GM12878 (cell line): ENCODE measurements at regions not wholly inside any gene's neighbourhood (a gene's known extent, or its start where the extent isn't known, plus 50 kb on each side); places are given as distances from the start of the nearest gene placed in this dataset.

ENCODE experiments used
- ATAC-seq: fragments of 200-7000 bp; cut with Tn5 transposase; 3 replicates; pipeline ENCODE4 v1.9.1; 2020; ENCODE audit warnings: mild to moderate bottlenecking, moderate library complexity
- BruUV-seq: library from RNA; stranded (reverse); fragments of 400-500 nt; replicated peaks from 2 replicates; lab custom pipeline; 2021; lab: Mats Ljungman, UMichigan
- CTCF ChIA-PET: fragments of 300-600 bp; sonication (Branson Sonifier 250); formaldehyde crosslinking; extraction: SDS; loops from one replicate; lab custom pipeline; 2021; ENCODE audit warnings: inconsistent platforms; lab: Yijun Ruan, JAX
- POLR2A ChIA-PET: fragments of 350-600 bp; formaldehyde crosslinking; extraction: SDS; loops from one replicate; lab custom pipeline; 2021; ENCODE audit warnings: inconsistent platforms; lab: Charles Lee
- RAD21 ChIA-PET: fragments of 300-600 bp; sonication (Branson Sonifier 250); formaldehyde crosslinking; loops from one replicate; lab custom pipeline; 2023; ENCODE audit warnings: antibody characterized with exemption; ENCODE audit not compliant: unreplicated experiment; lab: Charles Lee
- SMC1A ChIA-PET: fragments of 300-600 bp; sonication (Branson Sonifier 250); formaldehyde crosslinking; loops from one replicate; lab custom pipeline; 2023; ENCODE audit not compliant: unreplicated experiment, uncharacterized antibody; lab: Charles Lee
- DNase-seq: peaks from one replicate; pipeline ENCODE4 v3.0.0-alpha.2; 2011; ENCODE audit warnings: low read depth, low spot score
- FAIRE-seq: peaks from 3 replicates; lab custom pipeline; 2011; peaks lifted over from hg19 to GRCh38; lab: Jason Lieb, UNC
- H2AFZ ChIP-seq: 2 replicates; pipeline ENCODE4 v1.6.0; 2011; ENCODE audit warnings: low read depth, low read length, control low read depth; ENCODE audit not compliant: control insufficient read depth
- H3K27ac ChIP-seq: 2 replicates; pipeline ENCODE4 v1.5.1; 2011; ENCODE audit warnings: control low read depth; ENCODE audit not compliant: control insufficient read depth, insufficient read depth
- H3K27me3 ChIP-seq, 2 experiments: replicated peaks in 1 of 2; 2 replicates each; pipeline versions ENCODE4 v1.6.0 to v1.6.1; 2011; ENCODE audit warnings: low read length in 1 of 2; ENCODE audit not compliant: control insufficient read depth in 2 of 2, insufficient read depth in 2 of 2
- H3K36me3 ChIP-seq, 2 experiments: 2 replicates each; pipeline ENCODE4 v1.5.1; 2011; ENCODE audit warnings: low read length in 1 of 2; ENCODE audit not compliant: control insufficient read depth in 2 of 2, insufficient read depth in 2 of 2
- H3K4me1 ChIP-seq: 2 replicates; pipeline ENCODE4 v1.6.1; 2011; ENCODE audit warnings: mild to moderate bottlenecking, low read length, moderate library complexity, mixed read lengths; ENCODE audit not compliant: control insufficient read depth, insufficient read depth
- H3K4me2 ChIP-seq: 2 replicates; pipeline ENCODE4 v1.6.0; 2011; ENCODE audit warnings: control low read depth; ENCODE audit not compliant: control insufficient read depth, insufficient read depth
- H3K4me3 ChIP-seq: fragments of 200-600 bp; sonication (generic); 2 replicates; pipeline ENCODE4 v1.5.1; 2016
- H3K79me2 ChIP-seq: 2 replicates; pipeline ENCODE4 v1.6.0; 2011; ENCODE audit warnings: low read length; ENCODE audit not compliant: control insufficient read depth, insufficient read depth
- H3K9ac ChIP-seq: 2 replicates; pipeline ENCODE4 v1.8.0; 2011; ENCODE audit warnings: low read length, control low read depth, mixed read lengths; ENCODE audit not compliant: control insufficient read depth, insufficient read depth
- H3K9me3 ChIP-seq: replicated peaks from 3 replicates; pipeline ENCODE4 v1.5.1; 2011; ENCODE audit warnings: mild to moderate bottlenecking, low read length; ENCODE audit not compliant: control insufficient read depth, insufficient read depth
- H4K20me1 ChIP-seq: 2 replicates; pipeline ENCODE4 v1.6.0; 2011; ENCODE audit not compliant: control insufficient read depth, insufficient read depth
- ASH2L ChIP-seq: fragments of 300-600, 200-600 bp; sonication (generic); IDR thresholded peaks from 2 replicates; pipeline ENCODE4 v1.6.1; 2017; ENCODE audit warnings: low read depth, mild to moderate bottlenecking, borderline replicate concordance
- E2F4 ChIP-seq: IDR thresholded peaks from 2 replicates; pipeline ENCODE4 v1.6.1; 2012; ENCODE audit warnings: low read depth, low read length, improper control_type of control experiment
- HDAC2 ChIP-seq: fragments of 200-600 bp; sonication (generic); IDR thresholded peaks from 2 replicates; pipeline ENCODE4 v1.6.1; 2017
- HSF1 ChIP-seq: fragments of 150-350 bp; IDR thresholded peaks from 2 replicates; pipeline ENCODE4 v1.6.1; 2014; ENCODE audit warnings: mild to moderate bottlenecking, low read depth, low read length
- IRF4 ChIP-seq: IDR thresholded peaks from 2 replicates; pipeline ENCODE4 v1.6.1; 2011; ENCODE audit warnings: low read depth, low read length
- MLLT1 ChIP-seq: fragments of 450-650 bp; IDR thresholded peaks from 2 replicates; pipeline ENCODE4 v1.6.1; 2016; ENCODE audit warnings: mild to moderate bottlenecking
- NR2C1 ChIP-seq: fragments of 450-650 bp; IDR thresholded peaks from 2 replicates; pipeline ENCODE4 v1.6.1; 2017; ENCODE audit warnings: antibody characterized with exemption, mild to moderate bottlenecking, moderate library complexity
- PAX8 ChIP-seq: fragments of 450-650 bp; IDR thresholded peaks from 2 replicates; pipeline ENCODE4 v1.6.1; 2017; ENCODE audit warnings: mild to moderate bottlenecking, moderate library complexity
- RBBP5 ChIP-seq: fragments of 200-600 bp; sonication (generic); conservative IDR thresholded peaks from 2 replicates; pipeline ENCODE4 v1.6.1; 2016
- RFX5 ChIP-seq: IDR thresholded peaks from 2 replicates; pipeline ENCODE4 v1.6.1; 2011; ENCODE audit warnings: low read depth, low read length, improper control_type of control experiment
- SMARCA5 ChIP-seq: fragments of 450-650 bp; IDR thresholded peaks from 2 replicates; pipeline ENCODE4 v1.6.1; 2017; ENCODE audit warnings: mild to moderate bottlenecking
- TAF1 ChIP-seq: IDR thresholded peaks from 2 replicates; pipeline ENCODE4 v1.6.1; 2011; ENCODE audit warnings: mild to moderate bottlenecking, low read depth, low read length, borderline replicate concordance
- TCF3 ChIP-seq: IDR thresholded peaks from 2 replicates; pipeline ENCODE4 v1.6.1; 2012; ENCODE audit warnings: low read depth, mild to moderate bottlenecking, low read length, borderline replicate concordance; ENCODE audit not compliant: insufficient read depth
- ZBTB4 ChIP-seq: fragments of 450-650 bp; formaldehyde crosslinking; IDR thresholded peaks from 2 replicates; pipeline ENCODE4 v1.4.0; 2022; ENCODE audit warnings: mild to moderate bottlenecking, moderate library complexity
- WGBS: methylation state at CpG from one replicate; pipeline ENCODE4 v1.1.6; 2016; ENCODE audit warnings: low lambda C conversion rate; ENCODE audit not compliant: insufficient replicate concordance, insufficient coverage; ENCODE audit errors: missing lambda C conversion rate; 5-methylcytosine and 5-hydroxymethylcytosine counted together
- in situ Hi-C: fragments of 300-500 bp; cut with MboI; formaldehyde crosslinking; loops from 9 replicates; pipeline ENCODE4 v1.14.3; 2018; ENCODE audit warnings: mixed read lengths
- intact Hi-C: fragments of 100-400 bp; cut with micrococcal nuclease; formaldehyde crosslinking; loops from one replicate; pipeline ENCODE4 v1.14.2; 2022; ENCODE audit not compliant: unreplicated experiment
- TF ChIP-seq, protein P1 (sequence below): IDR thresholded peaks from 2 replicates; pipeline ENCODE4 v1.6.1; 2011; ENCODE audit warnings: low read depth, low read length, improper control_type of control experiment, borderline replicate concordance

DNA sequence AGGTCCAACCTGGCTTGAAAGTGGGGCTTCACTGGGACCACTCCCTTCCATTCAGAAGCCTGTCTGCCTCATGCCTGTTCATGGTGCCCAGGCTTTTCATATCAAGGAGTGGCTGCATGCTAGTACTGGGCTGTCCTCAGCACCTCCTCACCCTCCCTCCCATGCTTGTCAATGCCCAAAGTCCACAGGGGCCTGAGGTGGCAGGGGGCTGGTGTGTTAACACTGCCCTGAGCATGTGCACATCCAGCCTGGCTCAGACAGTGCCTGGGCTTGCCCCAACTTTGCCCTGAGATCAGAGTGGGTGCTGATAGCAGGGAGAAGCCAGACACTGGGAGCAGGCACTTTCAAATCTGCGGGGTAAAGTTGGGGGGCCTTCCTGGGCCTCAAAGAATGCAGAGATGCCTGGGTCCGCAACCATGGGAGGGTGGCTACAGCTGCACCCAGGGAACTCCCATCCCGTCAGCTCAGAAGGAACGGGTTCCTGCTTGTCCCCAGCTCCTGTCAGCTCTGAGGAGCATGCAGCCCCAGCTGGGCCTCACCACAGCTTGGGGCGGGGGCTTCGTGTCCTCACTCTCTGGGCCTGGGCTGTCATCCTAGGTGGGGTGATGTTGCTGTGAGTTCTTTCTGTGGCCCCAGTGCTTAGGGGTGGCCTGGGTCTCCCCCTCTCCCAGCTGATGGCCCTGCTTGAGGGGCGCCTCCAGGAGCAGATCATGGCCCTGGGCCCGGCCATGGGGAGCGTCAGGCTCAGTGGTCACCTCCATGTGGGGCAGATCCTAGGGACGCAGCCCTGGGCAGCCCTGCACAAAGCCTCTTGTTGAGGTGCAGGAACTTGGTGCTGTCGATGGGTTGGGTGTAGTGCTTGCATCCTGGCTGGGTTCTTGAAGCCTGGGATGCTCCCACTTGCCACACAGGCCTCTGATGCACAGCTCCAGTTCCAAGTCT is 830.6 kb upstream of the SLITRK5 start:
- no TSS peak for BruUV-seq
- RAD21 ChIA-PET, result no interaction called here
- ATAC-seq (no peak), FAIRE-seq (no peak), DNase-seq (no peak)
- 11% methylated on average over 11 of the region's 11 CpGs for WGBS
- Histone ChIP-seq H2AFZ (no peak overlapping the region), H3K36me3 (no peaks in the 10 kb centered on the region), H3K9me3 (no peaks in the 10 kb centered on the region; the same call in 2 of the 3 replicates), H4K20me1 (no peaks in the 10 kb centered on the region), H3K79me2 (no peaks in the 10 kb centered on the region), H3K4me1 (no peaks in the 10 kb centered on the region), H3K4me2 (no peak overlapping the region), H3K9ac (no peak overlapping the region), H3K27me3 (no peaks in the 10 kb centered on the region), H3K27ac (no peak overlapping the region), H3K4me3 (no peak overlapping the region)
- in situ Hi-C loops (no loop called here), intact Hi-C loops (no loop called here)
- CTCF ChIA-PET, result no interaction called here
- SMC1A ChIA-PET, result no interaction called here
- POLR2A ChIA-PET, result no interaction called here
- TF ChIP-seq MLLT1, result no peak
- TF ChIP-seq HDAC2, result no peak
- TF ChIP-seq, protein P1, sequence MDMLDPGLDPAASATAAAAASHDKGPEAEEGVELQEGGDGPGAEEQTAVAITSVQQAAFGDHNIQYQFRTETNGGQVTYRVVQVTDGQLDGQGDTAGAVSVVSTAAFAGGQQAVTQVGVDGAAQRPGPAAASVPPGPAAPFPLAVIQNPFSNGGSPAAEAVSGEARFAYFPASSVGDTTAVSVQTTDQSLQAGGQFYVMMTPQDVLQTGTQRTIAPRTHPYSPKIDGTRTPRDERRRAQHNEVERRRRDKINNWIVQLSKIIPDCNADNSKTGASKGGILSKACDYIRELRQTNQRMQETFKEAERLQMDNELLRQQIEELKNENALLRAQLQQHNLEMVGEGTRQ, result no peak
- no peak for TF ChIP-seq HSF1
- TF ChIP-seq SMARCA5, result no peak
- TF ChIP-seq ASH2L, result no peak
- no peak for TF ChIP-seq E2F4
- no peak for TF ChIP-seq ZBTB4
- no peak for TF ChIP-seq RBBP5
- no peak for TF ChIP-seq IRF4
- no peak for TF ChIP-seq TAF1
- no peak for TF ChIP-seq RFX5
- no peak for TF ChIP-seq PAX8
- no peak for TF ChIP-seq NR2C1
- TF ChIP-seq TCF3, result no peak
